HG03575 (cell line): ENCODE measurements at regions not wholly inside any gene's neighbourhood (a gene's known extent, or its start where the extent isn't known, plus 50 kb on each side); places are given as distances from the start of the nearest gene placed in this dataset.

Experiments used
- ATAC-seq: cut with Tn5 transposase; IDR thresholded peaks from one replicate; pipeline ENCODE4 v1.9.1; 2021; ENCODE audit not compliant: unreplicated experiment, insufficient number of reproducible peaks, low FRiP score; ENCODE audit errors: extremely low read depth

GRCh38 chr18:38454764-38455469 lies 889.3 kb upstream of the CELF4 start:
- no peak for ATAC-seq

- ATAC-seq, result no peak
Measured at GRCh38 chr18:38453880-38454279, 888.3 kb upstream of the CELF4 start.

GRCh38 chr18:38450876-38451275 lies 885.3 kb upstream of the CELF4 start:
- no peak for ATAC-seq

GRCh38 chr18:38445804-38446145 lies 880.2 kb upstream of the CELF4 start:
- ATAC-seq, result no peak

GRCh38 chr18:38444971-38445803 lies 879.6 kb upstream of the CELF4 start:
- ATAC-seq, result no peak

GRCh38 chr18:38427736-38428135 lies 862.1 kb upstream of the CELF4 start:
- ATAC-seq, result no peak

- ATAC-seq, result no peak
Measured at GRCh38 chr18:38427234-38427633, 861.6 kb upstream of the CELF4 start.

- no peak for ATAC-seq
Measured at GRCh38 chr18:38421872-38422615, 856.4 kb upstream of the CELF4 start.

GRCh38 chr18:38421021-38421420 lies 855.4 kb upstream of the CELF4 start:
- ATAC-seq, result no peak

GRCh38 chr18:38420611-38421010 lies 855.0 kb upstream of the CELF4 start:
- ATAC-seq, result no peak

GRCh38 chr18:38415811-38416210 lies 850.2 kb upstream of the CELF4 start:
- no peak for ATAC-seq

GRCh38 chr18:38413193-38413592 lies 847.6 kb upstream of the CELF4 start:
- ATAC-seq, result no peak

GRCh38 chr18:38406607-38407006 lies 841.0 kb upstream of the CELF4 start:
- ATAC-seq, result no peak

GRCh38 chr18:38402509-38402908 lies 836.9 kb upstream of the CELF4 start:
- ATAC-seq, result no peak

GRCh38 chr18:38397094-38397493 lies 831.5 kb upstream of the CELF4 start:
- no peak for ATAC-seq

- ATAC-seq, result no peak
Measured at GRCh38 chr18:38386146-38386545, 820.5 kb upstream of the CELF4 start.

- no peak for ATAC-seq
Measured at GRCh38 chr18:38369772-38370690, 804.4 kb upstream of the CELF4 start.

- ATAC-seq, result no peak
Measured at GRCh38 chr18:38368886-38369285, 803.3 kb upstream of the CELF4 start.

- no peak for ATAC-seq
Measured at GRCh38 chr18:38368246-38368645, 802.6 kb upstream of the CELF4 start.
